NK-92 treated with Interleukin-12 subunit alpha and Interleukin-12 subunit beta, amount 100 ng/mL, for 24 hours (cell line): ENCODE measurements at regions not wholly inside any gene's neighbourhood (a gene's known extent, or its start where the extent isn't known, plus 50 kb on each side); places are given as distances from the start of the nearest gene placed in this dataset.

ENCODE experiments used
- DNase-seq: peaks from one replicate; lab custom pipeline; 2025; lab: John Stamatoyannopoulos, UW

- no peak for DNase-seq
These were observed 254.4 kb upstream of the KLF12 start for GRCh38 chr13:74388626-74389025.

GRCh38 chr13:74372511-74372910 is 238.3 kb upstream of the KLF12 start:
- DNase-seq, result no peak

GRCh38 chr13:74367193-74367592 is 233.0 kb upstream of the KLF12 start:
- DNase-seq, result no peak

- DNase-seq, result no peak
These were observed 227.1 kb upstream of the KLF12 start for GRCh38 chr13:74361274-74361673.

DNA sequence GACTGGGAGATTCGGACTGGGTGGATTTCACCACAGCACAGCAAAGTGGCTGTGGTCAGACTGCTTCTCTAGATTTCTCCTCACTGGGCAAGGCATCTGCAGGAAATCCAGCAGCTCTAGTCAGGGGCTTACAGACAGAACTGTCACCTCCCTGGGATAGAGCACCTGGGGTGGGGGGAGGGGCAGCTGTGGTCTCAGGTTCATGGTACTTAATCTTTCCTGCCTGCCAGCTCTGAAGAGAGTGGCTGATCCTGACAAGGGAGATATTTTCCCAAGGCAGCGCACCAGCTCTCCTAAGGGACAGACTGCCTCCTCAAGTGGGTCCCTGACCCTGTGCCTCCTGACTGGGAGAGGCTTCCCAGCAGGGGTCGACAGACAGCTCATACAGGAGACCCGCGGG is 212.8 kb upstream of the KLF12 start:
- no peak for DNase-seq

GRCh38 chr13:74338341-74338740 is 204.1 kb upstream of the KLF12 start:
- DNase-seq, result no peak

DNA sequence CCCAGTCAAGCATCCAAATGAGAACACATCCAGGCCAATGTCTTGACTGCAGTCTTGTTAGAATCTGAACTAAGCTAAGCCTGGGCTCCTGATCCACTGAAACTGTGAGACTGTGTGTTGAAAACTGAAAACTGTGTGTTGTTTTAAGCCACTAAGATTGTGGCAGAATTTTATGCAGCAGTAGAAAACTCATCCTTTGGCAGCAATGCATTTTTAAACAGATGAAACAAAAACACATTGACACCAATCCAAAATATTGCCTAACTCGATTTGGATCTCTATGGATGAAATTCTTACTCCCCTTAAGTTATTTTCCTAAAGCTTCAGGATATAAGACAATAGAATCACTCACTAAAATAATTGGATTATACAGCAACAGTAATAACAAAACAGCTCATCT is 202.3 kb upstream of the KLF12 start:
- no peak for DNase-seq

DNA sequence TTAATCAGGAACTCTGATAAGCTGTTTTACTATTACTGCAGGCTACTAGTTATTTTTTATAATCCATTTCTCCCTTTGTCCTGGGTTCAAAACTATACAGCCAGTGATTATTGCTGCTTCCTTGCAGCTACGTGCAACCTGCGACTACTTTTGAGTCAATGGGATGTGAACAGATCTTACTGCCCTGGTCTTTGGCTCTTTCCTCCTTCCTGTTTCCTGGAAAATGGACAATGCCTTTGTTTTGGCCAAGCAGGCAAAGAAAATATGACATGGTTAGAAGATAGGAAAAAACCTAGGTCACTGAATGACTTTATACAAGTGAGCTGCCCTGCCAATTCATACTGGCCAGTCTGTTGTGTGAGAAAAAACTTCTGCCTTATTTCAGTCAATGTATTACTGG is 201.2 kb upstream of the KLF12 start:
- DNase-seq, result no peak

- no peak for DNase-seq
These were observed 195.8 kb upstream of the KLF12 start for GRCh38 chr13:74329962-74330361.

DNA sequence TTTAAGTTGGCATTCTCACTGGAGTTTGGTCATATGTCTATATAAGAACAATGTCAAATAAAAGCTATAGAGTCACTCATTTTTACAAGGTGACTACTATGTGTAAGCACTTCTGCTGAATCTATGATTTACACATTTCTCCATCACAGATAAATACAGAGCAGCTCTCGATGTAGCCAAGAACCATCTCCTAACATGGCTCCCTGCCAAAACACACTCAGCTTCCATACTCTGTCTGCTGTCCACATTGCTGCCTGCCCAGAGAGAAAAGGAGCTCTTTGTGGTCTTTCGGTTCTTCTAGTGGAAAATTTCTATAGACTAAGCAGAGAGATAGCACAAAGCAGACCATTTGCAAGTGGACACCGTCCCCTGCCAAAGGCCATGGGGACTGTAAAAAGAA is 190.9 kb upstream of the KLF12 start:
- no peak for DNase-seq

DNA sequence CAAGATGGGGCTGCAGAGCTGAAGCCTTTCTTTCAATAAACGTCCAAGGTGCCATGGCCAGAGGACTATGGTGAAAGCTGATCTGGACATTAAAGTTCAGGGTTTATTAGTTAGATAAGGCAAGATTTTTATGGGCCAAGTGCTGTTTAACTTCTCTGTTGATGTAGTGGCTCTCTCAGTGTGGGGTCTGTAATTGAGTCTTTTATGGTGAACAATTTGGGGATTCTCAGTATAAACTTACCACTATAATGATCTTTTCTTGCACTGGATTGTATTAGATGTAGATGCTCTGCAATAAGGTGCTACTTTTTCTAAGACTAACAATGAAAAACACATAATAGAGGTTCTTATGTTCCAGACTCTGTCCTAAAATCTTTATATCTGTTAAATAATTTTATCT is 190.1 kb upstream of the KLF12 start:
- DNase-seq, result no peak

DNA sequence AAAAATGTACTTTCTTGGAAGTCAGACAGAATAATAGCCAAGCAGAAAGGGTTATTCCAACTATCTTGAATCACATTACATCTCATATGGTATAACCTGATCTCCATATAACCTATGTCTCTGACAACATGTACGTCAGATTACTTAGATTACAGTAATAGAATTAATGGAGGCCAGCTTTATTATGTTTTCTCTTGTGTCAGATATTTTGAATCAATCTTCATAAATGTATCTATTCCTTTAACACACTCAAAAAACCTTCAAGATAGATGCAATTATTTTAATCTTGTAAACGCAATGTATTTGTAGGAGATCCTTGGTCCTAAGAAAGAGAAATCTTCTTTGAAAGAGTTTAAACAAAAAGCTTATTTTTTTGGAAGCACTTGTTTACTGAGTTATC is 188.4 kb upstream of the KLF12 start:
- DNase-seq, result no peak

- DNase-seq, result no peak
These were observed 186.1 kb upstream of the KLF12 start for GRCh38 chr13:74320282-74320681.

DNA sequence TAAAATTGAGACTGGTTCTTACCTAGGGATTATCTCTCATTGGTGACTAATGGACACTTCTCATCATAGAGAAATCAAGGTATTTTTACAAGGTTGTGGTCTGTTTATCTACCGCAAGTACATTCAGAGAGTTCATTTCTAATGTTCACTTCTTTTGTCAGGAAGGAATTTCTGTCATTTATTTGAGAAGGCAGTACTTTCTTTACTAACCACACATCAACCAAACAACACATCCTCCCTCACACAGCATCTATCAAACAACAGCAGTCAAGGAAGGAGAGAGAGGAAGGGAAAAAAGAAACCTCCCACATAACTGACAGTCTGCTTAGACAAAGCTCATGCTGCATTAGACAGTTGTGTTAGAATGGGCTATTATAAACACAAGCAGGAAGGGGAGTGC is 182.3 kb upstream of the KLF12 start:
- no peak for DNase-seq

- DNase-seq, result no peak
These were observed 172.3 kb upstream of the KLF12 start for GRCh38 chr13:74306496-74306895.

DNA sequence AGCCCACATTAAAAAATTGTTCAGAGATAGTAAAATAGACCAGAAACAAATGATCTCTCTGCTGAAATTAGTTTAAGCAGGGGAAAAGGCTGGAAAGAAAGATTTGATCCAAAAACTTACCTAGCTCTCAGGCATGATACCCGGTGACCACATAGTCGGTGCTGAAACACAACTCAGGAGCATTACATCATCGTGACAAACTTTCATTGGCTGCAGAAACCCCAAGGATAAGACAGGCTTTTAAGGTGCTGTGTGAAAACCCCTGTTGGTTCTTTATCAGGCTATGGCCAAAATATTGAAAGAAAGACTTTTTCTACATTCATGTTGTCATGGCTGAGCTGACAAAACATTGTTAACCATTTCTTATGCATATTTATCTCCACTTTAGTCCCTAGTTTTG is 171.7 kb upstream of the KLF12 start:
- DNase-seq, result no peak

GRCh38 chr13:74301258-74301935 is 167.2 kb upstream of the KLF12 start:
- DNase-seq, result no peak

DNA sequence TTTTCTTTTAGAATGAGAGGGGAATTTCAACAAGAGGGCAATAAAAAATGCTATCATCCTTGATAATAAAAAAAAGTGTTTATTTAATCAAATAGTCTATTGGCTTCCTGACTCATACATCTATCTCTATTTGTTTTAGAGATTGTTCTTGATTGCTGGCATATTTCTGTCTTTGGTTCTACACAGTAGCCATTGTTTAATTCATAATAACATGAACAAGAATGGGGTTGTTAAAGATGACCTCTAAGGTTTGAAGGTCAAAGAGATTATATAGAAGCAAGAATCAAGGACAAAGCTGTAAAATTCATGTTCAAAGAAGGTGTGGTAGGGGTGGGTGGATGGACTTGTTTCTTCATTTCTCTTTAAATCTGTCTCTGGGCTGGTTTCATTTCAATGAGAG is 166.0 kb upstream of the KLF12 start:
- DNase-seq, result no peak

GRCh38 chr13:74299721-74300120 is 165.5 kb upstream of the KLF12 start:
- DNase-seq, result no peak

DNA sequence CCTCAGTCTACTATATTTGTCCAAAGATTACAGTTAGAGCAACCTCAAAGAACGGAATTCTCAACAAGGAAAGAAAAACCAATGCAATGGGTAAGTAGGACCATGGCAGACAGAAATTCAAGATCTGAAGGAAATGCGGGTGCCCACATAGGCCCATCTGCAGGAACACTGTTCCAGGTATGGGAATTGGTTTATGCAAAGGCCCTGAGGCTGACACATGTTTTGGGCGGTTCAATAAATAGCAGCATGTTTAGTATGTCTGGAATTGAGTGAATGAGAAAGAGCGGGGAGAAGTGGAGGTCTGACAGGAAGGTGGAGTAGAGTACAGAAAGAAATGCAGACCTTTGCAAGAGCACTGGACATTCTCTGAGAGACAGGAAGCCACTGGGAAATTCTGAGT is 164.7 kb upstream of the KLF12 start:
- no peak for DNase-seq

DNA sequence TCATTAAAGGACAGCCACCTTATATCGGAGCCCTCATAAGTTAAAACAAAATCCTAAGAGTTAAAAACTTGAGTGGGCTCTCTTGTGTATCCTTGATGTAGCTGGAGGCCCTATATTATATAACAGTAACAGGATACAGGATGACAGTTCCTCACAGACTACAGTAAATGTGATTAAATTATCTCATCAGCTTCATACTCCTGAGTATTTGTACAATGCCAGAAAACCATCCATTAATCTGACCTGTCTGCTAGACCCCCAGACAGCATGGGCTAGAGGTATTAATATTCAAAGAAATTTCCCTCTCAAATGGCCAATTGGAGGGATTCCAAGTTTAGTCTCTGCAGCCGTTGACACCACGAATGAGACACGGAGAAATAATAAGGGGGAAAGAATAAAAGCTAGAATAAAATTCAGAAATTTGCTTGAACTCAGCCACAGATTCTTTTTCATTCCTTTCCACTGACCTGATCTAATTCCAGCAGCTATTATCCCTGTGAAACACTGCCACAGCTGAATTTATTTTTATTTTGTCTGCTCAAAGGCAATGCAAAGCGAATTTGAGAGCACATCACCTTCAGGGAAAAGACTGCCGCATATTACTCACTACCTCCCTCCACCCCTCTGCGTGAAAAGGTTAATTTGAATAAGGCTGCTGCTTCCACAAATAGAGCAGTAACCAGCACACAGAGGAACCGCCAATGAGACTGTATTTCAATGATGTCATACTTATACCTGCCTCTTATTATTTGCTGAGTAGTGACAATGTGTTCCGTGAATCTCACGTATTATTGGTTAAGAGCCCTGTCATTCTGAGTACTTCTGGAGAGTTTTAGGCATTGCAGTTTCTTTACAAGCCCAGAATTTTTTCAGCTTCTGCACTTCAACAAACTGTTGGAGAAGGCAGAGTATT is 155.9 kb upstream of the KLF12 start:
- no peak for DNase-seq

- no peak for DNase-seq
These were observed 154.9 kb upstream of the KLF12 start for GRCh38 chr13:74289107-74289506.

- DNase-seq, result no peak
These were observed 154.2 kb upstream of the KLF12 start for GRCh38 chr13:74288361-74288911.
